HG02623 (cell line): ENCODE measurements at regions not wholly inside any gene's neighbourhood (a gene's known extent, or its start where the extent isn't known, plus 50 kb on each side); places are given as distances from the start of the nearest gene placed in this dataset.
"Not testable (repeated sequence)": the region's sequence is repeated elsewhere in the genome, so short reads cannot be mapped to it uniquely, and the experiment has no call there.

ENCODE experiments used
- ATAC-seq: cut with Tn5 transposase; IDR thresholded peaks from one replicate; pipeline ENCODE4 v1.9.1; 2021; ENCODE audit warnings: moderate library complexity; ENCODE audit not compliant: unreplicated experiment

DNA sequence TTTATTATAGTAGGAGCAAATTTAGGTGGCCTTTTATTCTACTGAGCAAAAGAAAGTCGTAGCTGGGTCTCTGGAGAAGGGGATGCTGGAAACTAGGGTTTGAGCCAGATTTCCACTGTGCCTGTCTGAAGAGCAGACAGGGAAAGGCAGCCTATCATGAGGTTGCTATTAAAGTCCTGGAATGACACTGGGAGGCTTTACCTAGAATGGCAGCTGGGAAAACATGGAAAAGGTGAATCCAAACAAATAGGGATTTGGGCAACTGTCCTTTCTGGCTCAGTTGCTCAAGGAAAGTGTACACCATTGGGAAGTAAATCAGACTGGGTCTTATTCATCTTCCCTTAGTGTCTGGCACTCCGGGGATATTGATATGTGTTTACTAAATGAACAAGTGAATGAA, 154.6 kb downstream of the MTX2 start:
- no peak for ATAC-seq

DNA sequence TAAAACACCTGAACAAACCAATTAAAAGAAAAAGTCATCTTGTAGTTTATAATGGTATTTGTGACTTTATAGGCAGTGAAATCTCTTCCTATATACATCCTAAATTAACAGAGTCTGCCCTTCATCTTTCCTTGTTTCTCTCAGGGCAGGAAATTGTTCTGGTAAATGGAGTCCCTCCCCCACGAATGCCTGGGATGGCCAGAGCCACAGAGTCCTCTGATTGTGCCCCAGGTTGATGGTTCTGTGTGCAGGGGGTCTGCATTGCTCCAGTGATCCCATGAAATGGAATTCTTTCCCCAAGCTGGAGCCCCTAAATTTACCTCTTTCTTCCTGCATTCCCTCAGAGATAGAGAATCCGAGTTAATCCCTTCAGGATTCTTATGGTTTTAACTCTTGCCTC, 155.5 kb downstream of the MTX2 start:
- no peak for ATAC-seq

DNA sequence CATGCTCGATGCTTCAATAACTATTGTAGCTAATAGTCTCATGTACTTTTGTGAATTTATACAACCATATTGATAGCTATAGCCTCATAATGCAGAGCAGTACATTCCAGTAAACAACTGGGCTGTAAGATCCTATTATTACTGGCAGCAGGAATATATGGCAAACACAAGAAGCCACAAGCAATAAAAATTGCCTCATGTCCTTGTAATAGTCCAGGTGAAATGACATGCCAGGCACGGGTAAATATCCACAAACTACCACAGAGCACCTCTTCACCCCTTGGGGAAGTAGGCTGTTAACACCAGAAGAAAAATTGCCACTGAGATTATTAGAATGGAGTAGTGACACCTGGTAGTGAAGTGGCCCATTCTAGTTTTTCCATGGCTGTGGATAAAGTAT, 158.3 kb downstream of the MTX2 start:
- no peak for ATAC-seq

DNA sequence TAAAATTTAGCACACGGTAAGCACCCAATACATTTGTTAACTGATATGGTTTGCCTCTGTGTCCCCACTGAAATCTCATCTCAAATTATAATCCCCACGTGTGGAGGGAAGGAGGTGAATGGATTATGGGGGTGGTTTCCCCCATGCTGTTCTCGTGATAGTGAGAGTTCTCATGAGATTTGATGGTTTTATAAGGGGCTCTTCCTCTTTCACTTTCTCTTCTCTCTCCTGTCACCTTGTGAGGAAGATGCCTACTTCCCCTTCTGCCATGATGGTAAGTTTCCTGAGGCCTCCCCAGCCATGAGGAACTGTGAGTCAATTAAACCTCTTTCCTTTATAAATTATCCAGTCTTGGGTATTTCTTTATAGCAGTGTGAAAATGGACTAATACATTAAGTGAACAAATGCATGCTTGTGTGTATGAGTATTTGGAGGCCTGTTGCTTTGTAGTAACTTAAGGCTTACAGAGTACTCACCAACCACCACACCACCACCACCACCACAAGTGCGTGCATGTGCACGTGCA, 159.8 kb downstream of the MTX2 start:
- ATAC-seq, result not testable (repeated sequence)

DNA sequence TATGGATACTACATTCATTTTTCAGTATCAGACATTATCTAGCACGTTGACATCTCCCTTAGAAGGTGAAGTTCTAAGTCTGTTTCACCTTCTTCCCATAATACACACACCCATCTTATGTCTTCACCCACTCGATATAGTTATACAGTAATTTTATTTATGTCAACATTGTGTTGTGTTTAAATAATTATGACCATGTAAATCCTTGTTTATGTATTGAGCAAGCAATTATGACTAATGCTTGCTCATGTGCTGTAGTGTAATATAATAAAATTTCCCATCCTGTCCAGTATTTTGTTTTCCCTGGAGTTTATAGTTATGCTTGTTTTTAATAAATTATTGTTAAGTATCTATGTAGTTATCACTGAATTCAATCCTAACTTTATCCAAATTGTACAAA, 163.2 kb downstream of the MTX2 start:
- ATAC-seq, result no peak

DNA sequence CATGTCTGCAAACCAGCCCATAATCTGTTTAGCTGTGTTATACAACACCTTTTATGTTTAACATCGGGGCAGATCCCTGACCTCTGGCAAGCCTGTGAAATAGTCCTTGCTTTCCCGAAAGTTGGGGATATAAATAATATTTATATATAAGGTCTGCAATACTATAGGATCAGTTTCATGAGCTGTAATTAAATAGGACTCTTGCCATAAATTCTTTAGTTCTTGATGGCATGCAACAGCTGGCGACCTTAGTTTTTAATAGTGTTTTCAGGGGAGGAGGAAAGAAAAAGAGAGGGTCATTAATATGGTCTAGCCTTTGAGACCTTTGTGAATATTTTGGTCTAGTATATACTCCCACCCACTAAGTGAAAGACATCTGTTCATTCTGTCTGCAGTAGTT, 166.5 kb downstream of the MTX2 start:
- ATAC-seq, result no peak

DNA sequence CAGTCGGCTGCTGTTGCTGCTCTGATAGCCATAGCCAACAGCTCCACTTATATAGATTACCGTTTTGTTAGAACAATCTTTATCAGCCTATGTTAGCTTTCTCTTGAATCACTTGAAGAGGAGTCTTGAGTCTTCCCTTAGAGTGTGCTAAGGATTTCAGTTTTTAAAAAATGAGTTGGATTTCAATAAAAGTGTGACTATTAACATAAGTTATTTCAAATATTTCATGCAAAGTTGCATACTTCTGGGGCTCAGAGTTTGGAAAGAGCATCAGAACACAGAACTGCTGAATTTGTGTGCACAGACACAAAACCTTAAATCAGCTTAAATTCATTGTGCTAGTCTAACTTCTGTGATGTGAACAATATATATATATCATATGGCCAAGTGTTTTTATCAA, 174.7 kb downstream of the MTX2 start:
- ATAC-seq, result no peak

DNA sequence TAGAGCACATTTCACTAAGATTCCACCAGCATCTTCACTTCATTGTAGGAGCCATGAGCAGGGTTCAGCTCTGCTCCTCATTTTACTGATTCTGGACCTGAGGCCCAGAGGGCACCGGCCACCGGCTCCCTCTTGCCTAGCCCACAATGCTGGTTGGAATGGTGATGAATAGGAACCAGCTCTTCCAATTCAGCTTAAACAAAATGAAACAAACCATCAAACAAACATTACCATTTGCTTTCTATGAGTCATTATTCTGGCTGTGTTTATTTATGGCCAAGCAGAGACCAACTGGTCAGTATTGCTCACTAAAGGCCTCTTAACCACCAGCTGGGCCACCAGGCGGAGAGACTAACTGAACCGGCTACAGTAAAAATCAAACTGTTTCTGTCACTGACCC, 176.7 kb downstream of the MTX2 start:
- ATAC-seq, result no peak

DNA sequence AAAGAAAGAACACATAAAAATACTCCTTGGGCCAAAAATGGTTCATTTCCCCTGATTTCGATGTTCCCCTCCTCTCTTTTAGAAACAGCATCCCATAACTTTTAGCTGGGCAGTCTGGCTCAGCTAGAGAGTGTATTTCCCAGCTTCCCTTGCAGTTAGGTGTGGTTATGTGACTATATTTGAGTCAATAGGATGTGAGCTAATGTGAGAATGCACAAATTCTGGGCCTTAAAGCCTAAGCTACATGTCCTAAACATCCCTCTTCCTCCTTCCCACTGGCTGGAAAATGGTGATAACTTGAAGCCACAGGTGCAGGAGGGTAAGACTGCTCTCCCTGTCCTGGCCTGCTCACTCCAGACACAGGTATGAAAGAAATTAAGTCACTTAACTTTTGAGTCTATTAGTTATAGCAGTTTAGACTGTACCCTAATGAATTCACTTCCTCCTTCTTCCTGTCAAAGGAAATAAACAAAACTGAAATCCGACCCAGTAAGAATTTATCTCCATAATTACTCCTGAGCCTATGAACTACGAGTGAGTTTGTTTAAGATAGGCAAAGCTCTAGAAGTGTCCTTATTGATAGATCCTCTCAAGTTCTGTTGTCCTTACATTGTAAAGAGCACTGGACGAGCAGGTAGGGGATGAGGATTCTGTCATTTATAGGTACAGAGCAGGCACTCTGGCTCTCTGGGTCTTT, 177.6 kb downstream of the MTX2 start:
- ATAC-seq, result no peak

DNA sequence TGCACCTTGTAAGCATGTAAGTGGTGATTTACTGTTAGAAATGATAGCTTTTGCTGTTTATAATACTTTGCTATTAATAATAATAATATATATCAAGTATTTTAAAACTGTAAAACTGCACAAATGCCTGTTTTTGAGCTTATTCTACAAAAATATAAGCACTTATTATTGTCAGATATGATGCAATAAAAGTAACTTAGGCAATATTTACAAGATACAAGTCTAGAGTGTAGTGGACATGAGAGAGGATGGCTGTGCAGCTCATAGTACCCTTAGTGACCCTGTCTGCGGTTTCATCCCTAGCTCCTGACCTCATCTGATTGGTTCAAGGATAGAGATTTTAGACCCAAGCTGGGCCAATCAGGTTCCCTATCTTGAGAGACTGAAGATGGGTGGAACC, 178.4 kb downstream of the MTX2 start:
- no peak for ATAC-seq

DNA sequence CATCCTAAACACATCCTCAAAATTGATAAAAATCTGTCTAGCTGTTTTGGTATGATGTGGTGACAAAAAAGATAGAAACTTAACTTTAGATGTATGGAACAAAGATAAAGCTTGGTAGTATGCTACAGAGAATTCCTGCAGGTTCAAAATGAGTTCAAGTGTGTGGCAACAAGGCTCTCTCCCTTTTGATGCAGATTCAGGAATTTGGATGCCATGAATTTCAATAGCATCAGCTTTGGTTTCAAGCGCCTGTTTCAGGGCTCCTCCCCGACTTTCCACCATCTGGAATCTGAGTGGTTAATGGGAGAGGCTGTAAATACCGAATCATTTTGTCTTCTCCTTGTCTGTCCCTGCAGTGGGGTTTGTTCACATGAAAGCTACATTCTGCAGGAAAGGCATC, 180.6 kb downstream of the MTX2 start:
- no peak for ATAC-seq

DNA sequence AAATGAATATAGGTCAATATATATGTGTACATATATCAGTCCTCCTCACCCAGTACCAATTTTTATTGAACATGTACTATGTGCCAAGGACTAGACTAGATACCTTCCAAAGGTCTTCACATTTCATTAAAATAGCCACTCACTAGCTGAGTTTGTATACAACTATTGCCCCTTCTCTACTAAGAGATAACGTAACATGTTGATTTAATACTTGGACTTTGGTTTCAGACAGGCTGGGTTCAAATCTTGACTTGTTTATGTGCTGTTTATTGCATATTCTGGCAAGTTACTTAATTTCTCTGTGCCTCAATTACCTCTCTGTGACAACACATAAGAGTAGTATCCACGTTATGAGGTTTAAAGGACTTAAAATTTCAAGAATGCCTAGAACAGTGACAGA, 184.5 kb downstream of the MTX2 start:
- no peak for ATAC-seq

DNA sequence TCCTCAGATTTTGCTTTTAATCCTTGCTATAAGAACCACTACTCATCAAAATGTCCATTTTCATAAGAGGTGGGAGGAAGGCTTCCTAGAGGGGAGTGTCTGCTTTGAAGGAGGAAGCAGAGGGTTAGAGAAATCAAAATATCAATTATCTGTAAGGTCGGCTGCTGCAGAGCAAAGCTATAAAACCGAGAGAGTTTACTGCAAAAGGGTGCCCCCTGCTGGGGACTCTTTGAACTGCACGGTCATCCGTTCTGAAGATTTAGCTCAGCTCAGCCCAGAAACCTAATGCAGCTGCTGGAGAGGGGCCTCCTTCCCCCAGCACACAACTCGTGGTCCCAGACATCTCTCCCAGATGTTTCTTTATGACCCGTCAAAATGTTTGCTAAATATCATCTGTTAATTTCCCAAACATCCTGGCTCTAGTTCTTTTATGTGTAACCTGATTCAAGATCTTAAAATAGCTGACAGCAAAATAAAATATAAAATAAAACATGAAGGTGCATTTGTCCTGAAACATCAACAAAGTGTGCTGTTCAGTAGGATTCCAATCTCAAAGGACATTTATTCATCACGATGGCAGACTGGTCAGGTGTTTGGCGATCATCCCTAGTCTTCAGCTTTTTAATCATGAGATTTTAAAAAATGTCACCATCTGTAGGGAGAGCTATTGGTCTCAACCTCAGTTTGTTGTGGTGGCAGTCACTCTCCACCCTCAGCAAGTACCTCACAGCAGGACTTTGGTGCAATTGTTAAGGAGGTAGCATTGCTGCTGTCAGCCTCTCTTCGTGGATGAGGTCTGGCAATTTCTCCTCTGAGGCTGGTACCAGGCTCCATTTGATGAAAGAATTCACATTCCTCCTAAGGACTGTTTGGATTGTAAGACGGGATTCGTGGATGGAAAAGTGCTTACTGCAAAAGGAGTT, 185.9 kb downstream of the MTX2 start:
- ATAC-seq, result peak; percentile 43

DNA sequence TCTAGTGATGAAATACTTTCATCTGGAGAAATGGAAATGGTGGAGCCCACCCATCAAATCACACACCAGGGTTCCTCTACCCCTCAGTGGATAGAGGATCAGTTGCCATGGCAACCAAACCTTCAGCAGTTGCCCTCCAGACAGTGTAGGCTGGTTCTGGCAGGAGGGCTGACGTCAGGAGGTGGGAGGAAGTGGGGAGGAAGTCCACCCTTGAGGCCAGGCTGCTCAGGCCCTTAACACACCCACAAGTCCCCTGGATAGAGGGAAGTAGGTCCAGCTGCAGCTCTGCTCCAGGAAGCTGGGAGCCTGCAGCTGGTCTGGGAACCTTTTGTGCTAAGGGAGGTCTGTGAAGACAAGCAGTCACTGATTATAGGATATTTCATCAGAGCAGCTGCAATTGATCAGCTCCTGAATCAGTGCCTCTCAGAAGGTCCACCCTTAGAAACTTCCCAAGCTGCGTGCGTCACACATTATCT, 186.6 kb downstream of the MTX2 start:
- no peak for ATAC-seq

DNA sequence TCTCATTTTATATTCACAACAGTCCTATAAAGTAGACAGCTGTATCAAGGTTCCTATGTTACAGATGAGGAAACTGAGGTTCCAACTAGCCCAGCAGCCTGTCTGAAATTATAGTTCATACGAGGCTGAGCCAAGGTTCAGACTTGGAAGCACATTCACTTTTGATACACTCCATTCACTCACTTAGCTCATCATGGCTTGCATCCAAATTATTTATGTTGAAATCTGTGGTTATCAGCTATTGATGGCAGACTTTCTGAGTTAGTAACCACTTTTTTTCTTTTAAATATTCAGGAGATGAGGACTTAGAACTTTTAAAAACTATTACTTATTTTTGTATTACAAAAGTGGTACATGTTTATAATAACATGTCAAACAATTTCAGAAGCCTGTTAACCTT, 188.2 kb downstream of the MTX2 start:
- no peak for ATAC-seq

DNA sequence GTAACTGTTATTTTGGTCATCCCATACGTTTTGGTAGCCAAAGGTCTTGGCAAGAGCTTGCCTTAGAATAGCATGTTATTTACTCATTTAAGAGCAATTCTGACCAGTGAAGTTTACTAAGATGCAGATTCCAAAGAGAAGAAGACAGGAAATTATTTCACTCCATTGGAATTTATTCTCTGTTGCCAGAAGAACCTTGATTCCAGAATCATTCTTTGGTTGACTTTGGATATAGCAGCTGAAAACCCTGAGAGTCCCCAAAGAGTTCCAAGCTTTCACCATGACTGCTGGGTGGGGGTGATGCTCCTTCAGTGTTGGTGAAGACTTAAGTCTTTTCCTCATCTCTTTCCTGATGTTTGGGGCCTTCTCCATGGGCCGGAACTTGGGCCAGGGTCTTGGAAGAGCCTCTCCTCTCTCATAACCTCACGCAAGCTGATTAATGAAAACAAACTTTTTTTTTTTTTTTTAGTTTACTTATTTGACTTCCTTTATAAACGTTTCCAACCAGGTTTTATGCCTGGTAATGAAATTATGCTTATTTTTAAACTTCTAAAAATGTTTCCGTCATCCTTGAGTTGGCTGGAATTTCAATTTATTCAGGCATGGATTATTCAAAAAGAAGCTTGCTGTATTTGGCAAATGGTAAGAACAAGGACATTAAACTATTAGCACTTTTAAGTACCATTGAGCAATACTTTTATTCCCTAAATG, 192.0 kb downstream of the MTX2 start:
- ATAC-seq, result no peak

DNA sequence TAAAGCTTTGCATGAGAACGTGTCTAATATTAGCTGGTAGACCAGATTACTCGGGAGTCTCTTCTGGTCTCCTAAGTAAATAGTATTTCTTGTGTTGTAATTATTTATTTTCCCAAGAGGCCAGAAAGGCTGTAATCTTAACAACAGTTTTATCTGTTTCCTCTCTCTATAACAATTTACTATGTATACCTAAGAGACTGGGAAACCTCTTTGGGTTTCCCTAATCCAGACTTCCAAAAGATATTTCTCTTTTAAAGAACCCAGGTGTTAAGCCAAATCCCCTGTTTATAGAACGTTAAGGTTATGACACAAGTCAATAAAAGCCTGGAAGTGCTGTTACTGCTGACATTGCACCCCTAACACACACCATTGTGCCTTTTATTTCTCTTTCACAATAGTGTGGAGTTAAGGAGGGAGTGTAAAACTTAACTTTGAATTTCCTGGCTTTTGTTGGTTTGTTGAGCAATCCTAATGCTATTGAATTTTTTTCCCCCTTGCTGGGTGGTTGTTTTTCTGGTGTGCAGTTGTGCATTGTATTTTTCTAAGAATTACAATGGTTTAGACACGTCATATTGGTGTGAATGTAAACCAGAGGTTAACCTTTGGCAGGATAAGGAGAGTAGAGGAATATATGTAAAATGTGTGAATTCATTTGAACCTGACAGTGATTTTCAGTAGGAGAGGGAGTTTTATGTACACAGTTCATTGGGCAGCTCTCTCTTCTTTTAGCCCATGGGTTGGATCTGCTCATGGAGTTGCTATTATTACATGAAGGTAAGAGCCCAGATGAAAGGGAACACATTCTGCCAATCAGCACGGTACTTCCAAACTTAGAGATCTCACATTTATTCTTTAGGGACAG, 192.8 kb downstream of the MTX2 start:
- no peak for ATAC-seq

DNA sequence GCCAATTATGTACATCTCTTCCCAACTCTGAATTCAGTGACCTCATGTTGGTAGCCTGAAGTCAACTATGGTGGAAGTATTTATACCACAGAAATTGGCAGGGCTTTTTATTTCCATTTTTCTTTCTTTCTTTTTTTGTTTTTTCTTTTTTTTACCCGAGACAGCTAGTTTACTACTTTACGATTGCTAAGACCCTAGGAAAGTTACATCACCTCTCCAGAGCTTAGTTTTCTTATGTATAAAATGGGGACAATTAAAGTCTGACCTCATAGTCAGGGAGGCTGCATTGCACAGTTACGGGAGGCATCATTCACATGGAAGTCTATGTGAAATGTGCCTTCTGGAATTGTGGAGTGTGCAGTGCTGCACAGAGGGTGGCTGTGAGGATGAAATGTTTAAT, 194.3 kb downstream of the MTX2 start:
- no peak for ATAC-seq

DNA sequence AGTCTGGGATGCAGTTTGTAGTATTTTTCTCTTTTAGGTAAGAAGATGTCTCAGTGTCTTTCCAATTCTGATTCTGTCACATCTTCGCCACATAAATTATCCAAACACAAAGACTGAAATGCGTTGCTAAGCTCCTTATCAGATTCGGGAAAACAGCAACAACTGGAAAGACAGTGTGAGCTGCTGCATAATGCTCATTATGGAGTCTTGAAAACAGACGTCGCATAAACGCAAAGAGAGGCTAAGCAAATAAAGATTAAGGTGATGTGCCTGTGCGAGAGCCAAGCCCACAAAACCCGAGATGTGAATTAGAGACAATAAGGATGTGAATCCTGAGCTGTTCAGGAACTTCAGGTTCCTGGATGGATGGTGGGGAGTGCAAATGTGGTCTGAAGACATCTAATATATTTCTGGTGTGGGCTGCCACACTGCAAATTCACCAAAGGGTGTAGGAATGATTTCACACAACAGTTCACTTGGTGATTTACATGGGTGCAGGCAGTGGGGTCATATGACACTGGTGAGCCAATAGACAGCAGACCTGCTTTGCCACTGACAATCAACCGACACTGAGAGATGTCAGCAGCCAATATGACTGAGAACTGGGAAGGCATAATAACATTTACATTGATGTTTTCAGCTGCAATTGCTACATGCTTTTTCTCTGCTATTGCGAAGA, 195.8 kb downstream of the MTX2 start:
- no peak for ATAC-seq

DNA sequence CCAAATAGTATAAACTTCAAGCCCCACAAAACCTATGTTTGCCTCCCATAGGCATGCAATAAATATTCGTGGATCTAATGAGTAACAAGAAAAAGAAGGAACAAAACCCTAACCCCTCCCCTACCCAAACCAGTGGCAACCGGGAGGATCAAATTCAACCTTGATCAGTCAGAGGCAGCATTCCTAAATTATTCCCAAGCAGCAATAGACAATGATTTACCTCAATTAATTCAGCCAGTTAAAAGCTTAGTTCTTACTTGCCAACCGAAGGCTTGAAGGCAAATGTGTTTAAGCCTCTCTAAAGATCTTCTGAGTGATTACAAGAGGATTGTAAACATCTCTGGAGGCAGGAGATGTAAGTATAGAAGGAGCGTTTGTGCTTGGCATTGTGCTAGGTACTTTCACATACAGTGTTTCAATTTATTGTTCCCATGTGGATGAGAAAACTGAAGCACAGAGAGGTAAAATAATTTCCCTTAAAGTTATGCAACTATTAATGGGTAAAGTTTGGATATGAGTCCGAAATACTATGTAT, 197.7 kb downstream of the MTX2 start:
- no peak for ATAC-seq
